22Rv1 (cell line): ENCODE measurements at regions not wholly inside any gene's neighbourhood (a gene's known extent, or its start where the extent isn't known, plus 50 kb on each side); places are given as distances from the start of the nearest gene placed in this dataset.

Source experiments
- CTCF ChIP-seq: fragments of 450-650 bp; IDR thresholded peaks from 2 replicates; pipeline ENCODE4 v1.5.1; 2017; ENCODE audit warnings: mild to moderate bottlenecking
- ZFX ChIP-seq: fragments of 450-650 bp; IDR thresholded peaks from 2 replicates; pipeline ENCODE4 v1.6.1; 2017; ENCODE audit warnings: antibody characterized with exemption, borderline replicate concordance

- TF ChIP-seq CTCF (peak; percentile 9; the same call in 1 of the 2 replicates), ZFX (no peak)
These were observed 137.9 kb upstream of the ZKSCAN2 start for GRCh38 chr16:25395528-25395927.
